GM23338 (cell line): ENCODE measurements at regions not wholly inside any gene's neighbourhood (a gene's known extent, or its start where the extent isn't known, plus 50 kb on each side); places are given as distances from the start of the nearest gene placed in this dataset.

Experiments used
- ATAC-seq: fragments of 200-7000 bp; cut with Tn5 transposase; 3 replicates; pipeline ENCODE4 v1.9.1; 2020
- DNase-seq: peaks from one replicate; pipeline ENCODE4 v3.0.0-alpha.2; 2015; ENCODE audit warnings: low spot score
- H2AFZ ChIP-seq: fragments of 200-600 bp; sonication (generic); 2 replicates; pipeline ENCODE4 v1.8.0; 2016; ENCODE audit warnings: antibody characterized with exemption, mild to moderate bottlenecking, moderate library complexity
- H3F3A ChIP-seq: fragments of 200-600 bp; sonication (generic); replicated peaks from 2 replicates; pipeline ENCODE4 v1.8.0; 2017; ENCODE audit warnings: antibody characterized with exemption, mixed run types, low read depth
- H3K27ac ChIP-seq: fragments of 200-600 bp; sonication (generic); 2 replicates; pipeline ENCODE4 v1.6.1; 2016; ENCODE audit warnings: low read depth
- H3K27me3 ChIP-seq: fragments of 200-600 bp; sonication (generic); 2 replicates; pipeline ENCODE4 v1.8.0; 2016; ENCODE audit warnings: mild to moderate bottlenecking, mixed run types, moderate library complexity; ENCODE audit not compliant: insufficient read depth
- H3K36me3 ChIP-seq: fragments of 200-600 bp; sonication (generic); 2 replicates; pipeline ENCODE4 v1.8.0; 2016; ENCODE audit warnings: mild to moderate bottlenecking; ENCODE audit not compliant: insufficient read depth
- H3K4me1 ChIP-seq: fragments of 200-600 bp; sonication (generic); 2 replicates; pipeline ENCODE4 v1.8.0; 2016; ENCODE audit warnings: mild to moderate bottlenecking, moderate library complexity; ENCODE audit not compliant: insufficient read depth
- H3K4me2 ChIP-seq: fragments of 200-600 bp; sonication (generic); 2 replicates; pipeline ENCODE4 v1.7.1; 2017; ENCODE audit warnings: mixed run types
- H3K4me3 ChIP-seq: fragments of 200-600 bp; sonication (generic); 2 replicates; pipeline ENCODE4 v1.6.1; 2016; ENCODE audit warnings: mixed run types
- H3K79me2 ChIP-seq: fragments of 200-600 bp; sonication (generic); replicated peaks from 2 replicates; pipeline ENCODE4 v1.8.0; 2017; ENCODE audit warnings: mild to moderate bottlenecking; ENCODE audit not compliant: insufficient read depth
- H3K9me2 ChIP-seq: fragments of 200-600 bp; sonication (generic); 2 replicates; pipeline ENCODE4 v1.8.0; 2017; ENCODE audit not compliant: insufficient read depth
- H4K20me1 ChIP-seq: fragments of 200-600 bp; sonication (generic); replicated peaks from 2 replicates; pipeline ENCODE4 v1.8.0; 2017; ENCODE audit warnings: mild to moderate bottlenecking; ENCODE audit not compliant: insufficient read depth
- H3K27ac Mint-ChIP-seq: 2 replicates; pipeline ENCODE4 v1.8.0; 2020; ENCODE audit warnings: inconsistent platforms, mild to moderate bottlenecking, moderate library complexity, mixed read lengths
- H3K27me3 Mint-ChIP-seq: 3 replicates; pipeline ENCODE4 v1.8.0; 2022; ENCODE audit warnings: low read depth, mild to moderate bottlenecking, moderate library complexity, mixed read lengths, inconsistent platforms; ENCODE audit not compliant: insufficient read depth, poor library complexity
- H3K36me3 Mint-ChIP-seq: 3 replicates; pipeline ENCODE4 v1.8.0; 2021; ENCODE audit warnings: low read depth, mild to moderate bottlenecking, inconsistent platforms, moderate library complexity, mixed read lengths
- H3K4me1 Mint-ChIP-seq: 3 replicates; pipeline ENCODE4 v1.8.0; 2020; ENCODE audit warnings: mild to moderate bottlenecking, inconsistent platforms, mixed read lengths
- H3K4me3 Mint-ChIP-seq: 3 replicates; pipeline ENCODE4 v1.8.0; 2021; ENCODE audit warnings: moderate library complexity, mild to moderate bottlenecking, inconsistent platforms, mixed read lengths
- H3K9me3 Mint-ChIP-seq: 3 replicates; pipeline ENCODE4 v1.8.0; 2020; ENCODE audit warnings: moderate library complexity, mild to moderate bottlenecking, inconsistent platforms, mixed read lengths
- CREB1 ChIP-seq: fragments of 250-450 bp; sonication (Bioruptor Pico); IDR thresholded peaks from 2 replicates; pipeline ENCODE4 v1.5.0; 2020; ENCODE audit warnings: low read depth, mild to moderate bottlenecking, moderate library complexity
- EZH2 ChIP-seq: fragments of 200-600 bp; sonication (generic); IDR thresholded peaks from one replicate; pipeline ENCODE4 v1.8.0; 2017; ENCODE audit warnings: antibody characterized with exemption, mild to moderate bottlenecking, low read depth; ENCODE audit not compliant: unreplicated experiment
- EZH2phosphoT487 ChIP-seq: fragments of 200-600 bp; sonication (generic); IDR thresholded peaks from one replicate; pipeline ENCODE4 v1.8.1; 2018; ENCODE audit warnings: antibody characterized with exemption; ENCODE audit not compliant: unreplicated experiment
- JUNB ChIP-seq: IDR thresholded peaks from one replicate; pipeline ENCODE4 v1.6.1; 2016; ENCODE audit warnings: antibody characterized with exemption; ENCODE audit not compliant: unreplicated experiment
- NANOG ChIP-seq: IDR thresholded peaks from 2 replicates; pipeline ENCODE4 v1.6.1; 2016; ENCODE audit warnings: antibody characterized with exemption, borderline replicate concordance
- POLR2AphosphoS5 ChIP-seq: IDR thresholded peaks from 2 replicates; pipeline ENCODE4 v1.6.1; 2016; ENCODE audit warnings: antibody characterized with exemption, low read depth
- STAT1 ChIP-seq: IDR thresholded peaks from one replicate; pipeline ENCODE4 v1.6.1; 2016; ENCODE audit warnings: antibody characterized with exemption; ENCODE audit not compliant: unreplicated experiment
- ZNF114 ChIP-seq: fragments of 250-450 bp; sonication (Bioruptor Pico); IDR thresholded peaks from 2 replicates; pipeline ENCODE4 v1.5.0; 2020; ENCODE audit warnings: mild to moderate bottlenecking, moderate library complexity
- ZNF331 ChIP-seq: fragments of 250-450 bp; sonication (Bioruptor Pico); IDR thresholded peaks from 2 replicates; pipeline ENCODE4 v1.5.0; 2020; ENCODE audit warnings: low read depth, mild to moderate bottlenecking, moderate library complexity
- TF ChIP-seq, protein P1 (sequence below): IDR thresholded peaks from 2 replicates; pipeline ENCODE4 v1.6.1; 2016; ENCODE audit warnings: antibody characterized with exemption
- TF ChIP-seq, protein P2 (sequence below): IDR thresholded peaks from one replicate; pipeline ENCODE4 v1.6.1; 2018; ENCODE audit warnings: antibody characterized with exemption; ENCODE audit not compliant: unreplicated experiment
- TF ChIP-seq, protein P3 (sequence below): fragments of 250-450 bp; sonication (Bioruptor Pico); IDR thresholded peaks from 2 replicates; pipeline ENCODE4 v1.5.0; 2020; ENCODE audit warnings: mild to moderate bottlenecking, moderate library complexity
- TF ChIP-seq, protein P4 (sequence below), 2 experiments: fragments of 200-600 bp in 1 of 2; sonication (generic) in 1 of 2; conservative IDR thresholded peaks; 2 replicates each; pipeline versions ENCODE4 v1.5.1 to v1.6.1; 2016 to 2017; ENCODE audit warnings: antibody characterized with exemption in 2 of 2, low read depth in 2 of 2, mild to moderate bottlenecking in 2 of 2, moderate library complexity in 1 of 2

DNA sequence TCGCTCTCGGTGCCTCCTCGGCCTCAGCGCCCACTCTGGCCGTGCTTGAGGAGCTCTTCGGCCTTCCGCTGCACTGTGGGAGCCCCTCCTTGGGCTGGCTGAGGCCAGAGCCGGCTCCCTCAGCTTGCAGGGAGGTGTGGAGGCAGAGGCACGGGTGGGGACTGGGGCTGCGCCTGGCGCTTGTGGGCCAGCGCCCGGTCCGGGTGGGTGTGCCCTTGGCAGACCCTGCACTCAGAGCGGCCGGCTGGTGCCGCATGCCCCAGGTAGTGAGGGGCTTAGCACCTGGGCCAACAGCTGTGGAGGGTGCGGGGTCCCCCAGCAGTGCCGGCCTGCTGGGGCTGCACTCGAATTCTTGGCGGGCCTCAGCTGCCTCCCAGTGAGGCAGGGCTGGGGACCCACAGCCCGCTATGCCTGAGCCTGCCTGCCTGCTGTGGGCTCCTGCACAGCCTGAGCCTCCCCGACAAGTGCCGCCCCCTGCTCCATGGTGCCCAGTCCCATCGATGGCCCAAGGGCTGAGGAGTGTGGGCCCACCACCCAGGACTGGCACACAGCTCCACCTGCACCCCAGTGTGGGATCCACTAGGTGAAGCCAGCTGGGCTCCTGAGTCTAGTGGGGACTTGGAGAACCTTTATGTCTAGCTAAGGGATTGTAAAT, 2085.2 kb upstream of the ACO1 start:
- H3K27me3 Mint-ChIP-seq: no peaks in the 10 kb centered on the region
- Histone ChIP-seq H3K79me2 (no peaks in the 10 kb centered on the region), H3K27me3 (no peaks in the 10 kb centered on the region), H3K4me1 (no peaks in the 10 kb centered on the region; the same call in 1 of the 2 replicates), H3K4me3 (no peak overlapping the region), H2AFZ (no peak overlapping the region), H3K36me3 (no peaks in the 10 kb centered on the region), H4K20me1 (no peaks in the 10 kb centered on the region), H3K27ac (no peak overlapping the region), H3K4me2 (no peak overlapping the region), H3K9me2 (peaks cover 19% of the 10 kb centered on the region), H3F3A (no peaks in the 10 kb centered on the region)
- peaks cover 10% of the 10 kb centered on the region; the same call in 2 of the 3 replicates for H3K36me3 Mint-ChIP-seq
- DNase-seq (no peak), ATAC-seq (no peak)
- H3K4me3 Mint-ChIP-seq: no peak overlapping the region
- H3K4me1 Mint-ChIP-seq: peaks cover 7% of the 10 kb centered on the region; the same call in 2 of the 3 replicates
- TF ChIP-seq, protein P1, sequence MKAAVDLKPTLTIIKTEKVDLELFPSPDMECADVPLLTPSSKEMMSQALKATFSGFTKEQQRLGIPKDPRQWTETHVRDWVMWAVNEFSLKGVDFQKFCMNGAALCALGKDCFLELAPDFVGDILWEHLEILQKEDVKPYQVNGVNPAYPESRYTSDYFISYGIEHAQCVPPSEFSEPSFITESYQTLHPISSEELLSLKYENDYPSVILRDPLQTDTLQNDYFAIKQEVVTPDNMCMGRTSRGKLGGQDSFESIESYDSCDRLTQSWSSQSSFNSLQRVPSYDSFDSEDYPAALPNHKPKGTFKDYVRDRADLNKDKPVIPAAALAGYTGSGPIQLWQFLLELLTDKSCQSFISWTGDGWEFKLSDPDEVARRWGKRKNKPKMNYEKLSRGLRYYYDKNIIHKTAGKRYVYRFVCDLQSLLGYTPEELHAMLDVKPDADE: no peak
- TF ChIP-seq, protein P2, sequence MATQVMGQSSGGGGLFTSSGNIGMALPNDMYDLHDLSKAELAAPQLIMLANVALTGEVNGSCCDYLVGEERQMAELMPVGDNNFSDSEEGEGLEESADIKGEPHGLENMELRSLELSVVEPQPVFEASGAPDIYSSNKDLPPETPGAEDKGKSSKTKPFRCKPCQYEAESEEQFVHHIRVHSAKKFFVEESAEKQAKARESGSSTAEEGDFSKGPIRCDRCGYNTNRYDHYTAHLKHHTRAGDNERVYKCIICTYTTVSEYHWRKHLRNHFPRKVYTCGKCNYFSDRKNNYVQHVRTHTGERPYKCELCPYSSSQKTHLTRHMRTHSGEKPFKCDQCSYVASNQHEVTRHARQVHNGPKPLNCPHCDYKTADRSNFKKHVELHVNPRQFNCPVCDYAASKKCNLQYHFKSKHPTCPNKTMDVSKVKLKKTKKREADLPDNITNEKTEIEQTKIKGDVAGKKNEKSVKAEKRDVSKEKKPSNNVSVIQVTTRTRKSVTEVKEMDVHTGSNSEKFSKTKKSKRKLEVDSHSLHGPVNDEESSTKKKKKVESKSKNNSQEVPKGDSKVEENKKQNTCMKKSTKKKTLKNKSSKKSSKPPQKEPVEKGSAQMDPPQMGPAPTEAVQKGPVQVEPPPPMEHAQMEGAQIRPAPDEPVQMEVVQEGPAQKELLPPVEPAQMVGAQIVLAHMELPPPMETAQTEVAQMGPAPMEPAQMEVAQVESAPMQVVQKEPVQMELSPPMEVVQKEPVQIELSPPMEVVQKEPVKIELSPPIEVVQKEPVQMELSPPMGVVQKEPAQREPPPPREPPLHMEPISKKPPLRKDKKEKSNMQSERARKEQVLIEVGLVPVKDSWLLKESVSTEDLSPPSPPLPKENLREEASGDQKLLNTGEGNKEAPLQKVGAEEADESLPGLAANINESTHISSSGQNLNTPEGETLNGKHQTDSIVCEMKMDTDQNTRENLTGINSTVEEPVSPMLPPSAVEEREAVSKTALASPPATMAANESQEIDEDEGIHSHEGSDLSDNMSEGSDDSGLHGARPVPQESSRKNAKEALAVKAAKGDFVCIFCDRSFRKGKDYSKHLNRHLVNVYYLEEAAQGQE: no peak
- TF ChIP-seq EZH2phosphoT487 (no peak), POLR2AphosphoS5 (no peak), ZNF331 (CRISPR knock-in tag) (no peak), CREB1 (CRISPR knock-in tag) (no peak), JUNB (no peak), NANOG (no peak), ZNF114 (CRISPR knock-in tag) (no peak), EZH2 (no peak), STAT1 (no peak)
- TF ChIP-seq, protein P3, sequence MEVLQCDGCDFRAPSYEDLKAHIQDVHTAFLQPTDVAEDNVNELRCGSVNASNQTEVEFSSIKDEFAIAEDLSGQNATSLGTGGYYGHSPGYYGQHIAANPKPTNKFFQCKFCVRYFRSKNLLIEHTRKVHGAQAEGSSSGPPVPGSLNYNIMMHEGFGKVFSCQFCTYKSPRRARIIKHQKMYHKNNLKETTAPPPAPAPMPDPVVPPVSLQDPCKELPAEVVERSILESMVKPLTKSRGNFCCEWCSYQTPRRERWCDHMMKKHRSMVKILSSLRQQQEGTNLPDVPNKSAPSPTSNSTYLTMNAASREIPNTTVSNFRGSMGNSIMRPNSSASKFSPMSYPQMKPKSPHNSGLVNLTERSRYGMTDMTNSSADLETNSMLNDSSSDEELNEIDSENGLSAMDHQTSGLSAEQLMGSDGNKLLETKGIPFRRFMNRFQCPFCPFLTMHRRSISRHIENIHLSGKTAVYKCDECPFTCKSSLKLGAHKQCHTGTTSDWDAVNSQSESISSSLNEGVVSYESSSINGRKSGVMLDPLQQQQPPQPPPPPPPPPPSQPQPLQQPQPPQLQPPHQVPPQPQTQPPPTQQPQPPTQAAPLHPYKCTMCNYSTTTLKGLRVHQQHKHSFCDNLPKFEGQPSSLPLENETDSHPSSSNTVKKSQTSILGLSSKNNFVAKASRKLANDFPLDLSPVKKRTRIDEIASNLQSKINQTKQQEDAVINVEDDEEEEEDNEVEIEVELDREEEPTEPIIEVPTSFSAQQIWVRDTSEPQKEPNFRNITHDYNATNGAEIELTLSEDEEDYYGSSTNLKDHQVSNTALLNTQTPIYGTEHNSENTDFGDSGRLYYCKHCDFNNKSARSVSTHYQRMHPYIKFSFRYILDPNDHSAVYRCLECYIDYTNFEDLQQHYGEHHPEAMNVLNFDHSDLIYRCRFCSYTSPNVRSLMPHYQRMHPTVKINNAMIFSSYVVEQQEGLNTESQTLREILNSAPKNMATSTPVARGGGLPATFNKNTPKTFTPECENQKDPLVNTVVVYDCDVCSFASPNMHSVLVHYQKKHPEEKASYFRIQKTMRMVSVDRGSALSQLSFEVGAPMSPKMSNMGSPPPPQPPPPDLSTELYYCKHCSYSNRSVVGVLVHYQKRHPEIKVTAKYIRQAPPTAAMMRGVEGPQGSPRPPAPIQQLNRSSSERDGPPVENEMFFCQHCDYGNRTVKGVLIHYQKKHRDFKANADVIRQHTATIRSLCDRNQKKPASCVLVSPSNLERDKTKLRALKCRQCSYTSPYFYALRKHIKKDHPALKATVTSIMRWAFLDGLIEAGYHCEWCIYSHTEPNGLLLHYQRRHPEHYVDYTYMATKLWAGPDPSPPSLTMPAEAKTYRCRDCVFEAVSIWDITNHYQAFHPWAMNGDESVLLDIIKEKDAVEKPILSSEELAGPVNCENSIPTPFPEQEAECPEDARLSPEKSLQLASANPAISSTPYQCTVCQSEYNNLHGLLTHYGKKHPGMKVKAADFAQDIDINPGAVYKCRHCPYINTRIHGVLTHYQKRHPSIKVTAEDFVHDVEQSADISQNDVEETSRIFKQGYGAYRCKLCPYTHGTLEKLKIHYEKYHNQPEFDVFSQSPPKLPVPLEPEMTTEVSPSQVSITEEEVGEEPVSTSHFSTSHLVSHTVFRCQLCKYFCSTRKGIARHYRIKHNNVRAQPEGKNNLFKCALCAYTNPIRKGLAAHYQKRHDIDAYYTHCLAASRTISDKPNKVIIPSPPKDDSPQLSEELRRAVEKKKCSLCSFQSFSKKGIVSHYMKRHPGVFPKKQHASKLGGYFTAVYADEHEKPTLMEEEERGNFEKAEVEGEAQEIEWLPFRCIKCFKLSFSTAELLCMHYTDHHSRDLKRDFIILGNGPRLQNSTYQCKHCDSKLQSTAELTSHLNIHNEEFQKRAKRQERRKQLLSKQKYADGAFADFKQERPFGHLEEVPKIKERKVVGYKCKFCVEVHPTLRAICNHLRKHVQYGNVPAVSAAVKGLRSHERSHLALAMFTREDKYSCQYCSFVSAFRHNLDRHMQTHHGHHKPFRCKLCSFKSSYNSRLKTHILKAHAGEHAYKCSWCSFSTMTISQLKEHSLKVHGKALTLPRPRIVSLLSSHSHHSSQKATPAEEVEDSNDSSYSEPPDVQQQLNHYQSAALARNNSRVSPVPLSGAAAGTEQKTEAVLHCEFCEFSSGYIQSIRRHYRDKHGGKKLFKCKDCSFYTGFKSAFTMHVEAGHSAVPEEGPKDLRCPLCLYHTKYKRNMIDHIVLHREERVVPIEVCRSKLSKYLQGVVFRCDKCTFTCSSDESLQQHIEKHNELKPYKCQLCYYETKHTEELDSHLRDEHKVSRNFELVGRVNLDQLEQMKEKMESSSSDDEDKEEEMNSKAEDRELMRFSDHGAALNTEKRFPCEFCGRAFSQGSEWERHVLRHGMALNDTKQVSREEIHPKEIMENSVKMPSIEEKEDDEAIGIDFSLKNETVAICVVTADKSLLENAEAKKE: no peak
- TF ChIP-seq, protein P4, sequence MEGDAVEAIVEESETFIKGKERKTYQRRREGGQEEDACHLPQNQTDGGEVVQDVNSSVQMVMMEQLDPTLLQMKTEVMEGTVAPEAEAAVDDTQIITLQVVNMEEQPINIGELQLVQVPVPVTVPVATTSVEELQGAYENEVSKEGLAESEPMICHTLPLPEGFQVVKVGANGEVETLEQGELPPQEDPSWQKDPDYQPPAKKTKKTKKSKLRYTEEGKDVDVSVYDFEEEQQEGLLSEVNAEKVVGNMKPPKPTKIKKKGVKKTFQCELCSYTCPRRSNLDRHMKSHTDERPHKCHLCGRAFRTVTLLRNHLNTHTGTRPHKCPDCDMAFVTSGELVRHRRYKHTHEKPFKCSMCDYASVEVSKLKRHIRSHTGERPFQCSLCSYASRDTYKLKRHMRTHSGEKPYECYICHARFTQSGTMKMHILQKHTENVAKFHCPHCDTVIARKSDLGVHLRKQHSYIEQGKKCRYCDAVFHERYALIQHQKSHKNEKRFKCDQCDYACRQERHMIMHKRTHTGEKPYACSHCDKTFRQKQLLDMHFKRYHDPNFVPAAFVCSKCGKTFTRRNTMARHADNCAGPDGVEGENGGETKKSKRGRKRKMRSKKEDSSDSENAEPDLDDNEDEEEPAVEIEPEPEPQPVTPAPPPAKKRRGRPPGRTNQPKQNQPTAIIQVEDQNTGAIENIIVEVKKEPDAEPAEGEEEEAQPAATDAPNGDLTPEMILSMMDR (conservative IDR thresholded peaks at IDR 0.05; ENCODE audit: low read depth in 2 of 2): no peak
- no peak overlapping the region for H3K27ac Mint-ChIP-seq
- H3K9me3 Mint-ChIP-seq: peaks cover 9% of the 10 kb centered on the region; the same call in 2 of the 3 replicates
